Adipocyte (in vitro differentiated cells): ENCODE measurements at regions not wholly inside any gene's neighbourhood (a gene's known extent, or its start where the extent isn't known, plus 50 kb on each side); places are given as distances from the start of the nearest gene placed in this dataset.
"Not testable (repeated sequence)": the region's sequence is repeated elsewhere in the genome, so short reads cannot be mapped to it uniquely, and the experiment has no call there.

Experiments used
- DNase-seq: peaks from one replicate; pipeline ENCODE4 v3.0.0-alpha.2; 2015; ENCODE audit warnings: low read depth
- H3K27me3 ChIP-seq: replicated peaks from 2 replicates; pipeline ENCODE4 v1.7.0; 2013; ENCODE audit warnings: mild to moderate bottlenecking, low read length, moderate library complexity; ENCODE audit not compliant: control insufficient read depth, insufficient read depth
- H3K36me3 ChIP-seq: 2 replicates; pipeline ENCODE4 v1.7.0; 2013; ENCODE audit warnings: low read length, mild to moderate bottlenecking, moderate library complexity; ENCODE audit not compliant: control insufficient read depth, insufficient read depth, severe bottlenecking
- H3K4me1 ChIP-seq: 2 replicates; pipeline ENCODE4 v1.7.0; 2013; ENCODE audit warnings: mild to moderate bottlenecking, low read length, moderate library complexity; ENCODE audit not compliant: control insufficient read depth, insufficient read depth
- H3K4me3 ChIP-seq: 2 replicates; pipeline ENCODE4 v1.7.0; 2013; ENCODE audit warnings: mild to moderate bottlenecking, low read length, moderate library complexity
- H3K9ac ChIP-seq: 2 replicates; pipeline ENCODE4 v1.7.0; 2013; ENCODE audit warnings: mild to moderate bottlenecking, low read length, moderate library complexity
- H3K9me3 ChIP-seq: 2 replicates; pipeline ENCODE4 v1.7.0; 2013; ENCODE audit warnings: mild to moderate bottlenecking, low read length, moderate library complexity; ENCODE audit not compliant: control insufficient read depth

GRCh38 chr1:5611851-5612250 is 380.4 kb downstream of the NPHP4 start:
- H3K4me1 ChIP-seq = peaks cover 5% of the 10 kb centered on the region
- no peak overlapping the region for H3K9ac ChIP-seq
- no peak overlapping the region for H3K4me3 ChIP-seq
- no peaks in the 10 kb centered on the region for H3K36me3 ChIP-seq
- peaks cover 15% of the 10 kb centered on the region for H3K27me3 ChIP-seq
- H3K9me3 ChIP-seq = peaks cover 28% of the 10 kb centered on the region
- DNase-seq = no peak

- Histone ChIP-seq H3K4me3 (no peak overlapping the region), H3K9ac (no peak overlapping the region), H3K36me3 (no peaks in the 10 kb centered on the region), H3K9me3 (peaks cover 28% of the 10 kb centered on the region), H3K4me1 (peaks cover 5% of the 10 kb centered on the region), H3K27me3 (peaks cover 12% of the 10 kb centered on the region)
- DNase-seq = no peak
Observed at GRCh38 chr1:5611431-5611830, 380.8 kb downstream of the NPHP4 start.

- H3K36me3 ChIP-seq = no peaks in the 10 kb centered on the region
- peaks cover 28% of the 10 kb centered on the region for H3K9me3 ChIP-seq
- peaks cover 4% of the 10 kb centered on the region for H3K27me3 ChIP-seq
- peaks cover 5% of the 10 kb centered on the region for H3K4me1 ChIP-seq
- H3K9ac ChIP-seq = no peak overlapping the region
- H3K4me3 ChIP-seq = no peak overlapping the region
- no peak for DNase-seq
Observed at GRCh38 chr1:5610432-5610831, 381.8 kb downstream of the NPHP4 start.

GRCh38 chr1:5603353-5604104 is 388.7 kb downstream of the NPHP4 start:
- Histone ChIP-seq H3K4me1 (no peaks in the 10 kb centered on the region), H3K36me3 (no peaks in the 10 kb centered on the region), H3K9me3 (peaks cover 12% of the 10 kb centered on the region), H3K27me3 (peaks cover 8% of the 10 kb centered on the region), H3K9ac (no peak overlapping the region), H3K4me3 (no peak overlapping the region)
- DNase-seq = no peak

DNA sequence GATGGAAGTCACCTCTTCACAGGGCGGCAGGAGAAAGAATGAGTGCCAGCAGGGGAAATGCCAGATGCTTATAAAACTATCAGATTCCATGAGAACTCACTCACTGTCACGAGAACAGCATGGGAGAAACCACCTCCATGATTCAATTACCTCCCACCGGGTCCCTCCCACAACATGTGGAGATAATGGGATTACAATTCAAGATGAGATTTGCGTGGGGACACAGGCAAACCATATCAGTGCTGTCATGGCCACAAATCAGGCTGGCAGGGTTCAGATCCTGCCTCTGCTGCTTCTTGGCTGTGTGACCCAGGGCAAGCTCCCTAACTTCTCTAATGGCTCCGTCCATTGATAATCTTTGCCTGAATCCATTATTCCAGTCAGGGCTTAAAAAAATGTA is 389.5 kb downstream of the NPHP4 start:
- H3K4me1 ChIP-seq, H3K36me3 ChIP-seq, H3K9ac ChIP-seq, H3K27me3 ChIP-seq, H3K4me3 ChIP-seq, H3K9me3 ChIP-seq, DNase-seq: not testable (repeated sequence)

GRCh38 chr1:5601516-5601915 is 390.7 kb downstream of the NPHP4 start:
- peaks cover 5% of the 10 kb centered on the region for H3K4me1 ChIP-seq
- DNase-seq = no peak
- H3K4me3 ChIP-seq = no peak overlapping the region
- H3K9ac ChIP-seq = no peak overlapping the region
- H3K27me3 ChIP-seq = peaks cover 8% of the 10 kb centered on the region
- no peaks in the 10 kb centered on the region for H3K36me3 ChIP-seq
- no peaks in the 10 kb centered on the region for H3K9me3 ChIP-seq

GRCh38 chr1:5599541-5599940 is 392.7 kb downstream of the NPHP4 start:
- H3K27me3 ChIP-seq = peaks cover 10% of the 10 kb centered on the region
- H3K9ac ChIP-seq = no peak overlapping the region
- peaks cover 5% of the 10 kb centered on the region for H3K4me1 ChIP-seq
- DNase-seq = no peak
- no peaks in the 10 kb centered on the region for H3K9me3 ChIP-seq
- no peak overlapping the region for H3K4me3 ChIP-seq
- no peaks in the 10 kb centered on the region for H3K36me3 ChIP-seq

DNA sequence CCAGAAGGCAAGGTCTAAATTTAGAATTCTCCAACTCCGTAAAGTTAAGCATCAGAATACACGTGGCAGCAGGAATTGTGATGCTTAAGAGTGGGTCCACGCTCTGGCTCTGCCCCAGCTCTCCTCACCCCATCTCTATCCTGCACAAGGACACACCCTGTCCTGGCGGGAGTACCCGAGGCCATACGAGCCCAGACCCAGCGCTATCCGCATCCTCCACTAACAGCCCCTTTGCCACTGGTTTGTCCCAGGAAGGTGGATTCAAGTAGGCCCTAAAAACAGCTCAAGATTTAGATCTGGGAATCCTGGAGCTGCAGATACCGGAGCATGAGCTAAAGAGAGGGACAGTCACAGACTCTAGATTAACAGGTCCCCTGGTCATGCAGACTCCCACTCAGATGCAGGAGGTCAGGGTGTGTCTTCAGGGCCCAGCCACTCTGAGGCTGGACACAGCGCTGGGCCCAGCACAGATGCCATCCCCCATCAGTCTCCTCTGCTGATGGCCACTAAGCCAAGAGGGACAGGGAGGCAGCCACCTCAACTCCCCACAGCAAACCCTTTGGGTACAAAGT is 393.3 kb downstream of the NPHP4 start:
- Histone ChIP-seq H3K27me3 (peaks cover 16% of the 10 kb centered on the region), H3K4me1 (peaks cover 5% of the 10 kb centered on the region), H3K36me3 (no peaks in the 10 kb centered on the region), H3K4me3 (no peak overlapping the region), H3K9me3 (no peaks in the 10 kb centered on the region), H3K9ac (no peak overlapping the region)
- DNase-seq = no peak

- Histone ChIP-seq H3K9ac (no peak overlapping the region), H3K4me1 (peaks cover 5% of the 10 kb centered on the region), H3K4me3 (no peak overlapping the region), H3K27me3 (peaks cover 16% of the 10 kb centered on the region), H3K36me3 (no peaks in the 10 kb centered on the region), H3K9me3 (no peaks in the 10 kb centered on the region)
- DNase-seq = no peak
Observed at GRCh38 chr1:5597991-5598823, 394.0 kb downstream of the NPHP4 start.

GRCh38 chr1:5597171-5597850 is 394.9 kb downstream of the NPHP4 start:
- no peak for DNase-seq
- H3K36me3 ChIP-seq = no peaks in the 10 kb centered on the region
- no peak overlapping the region for H3K9ac ChIP-seq
- H3K9me3 ChIP-seq = no peaks in the 10 kb centered on the region
- no peak overlapping the region for H3K4me3 ChIP-seq
- H3K27me3 ChIP-seq = peaks cover 16% of the 10 kb centered on the region
- H3K4me1 ChIP-seq = peaks cover 5% of the 10 kb centered on the region

DNA sequence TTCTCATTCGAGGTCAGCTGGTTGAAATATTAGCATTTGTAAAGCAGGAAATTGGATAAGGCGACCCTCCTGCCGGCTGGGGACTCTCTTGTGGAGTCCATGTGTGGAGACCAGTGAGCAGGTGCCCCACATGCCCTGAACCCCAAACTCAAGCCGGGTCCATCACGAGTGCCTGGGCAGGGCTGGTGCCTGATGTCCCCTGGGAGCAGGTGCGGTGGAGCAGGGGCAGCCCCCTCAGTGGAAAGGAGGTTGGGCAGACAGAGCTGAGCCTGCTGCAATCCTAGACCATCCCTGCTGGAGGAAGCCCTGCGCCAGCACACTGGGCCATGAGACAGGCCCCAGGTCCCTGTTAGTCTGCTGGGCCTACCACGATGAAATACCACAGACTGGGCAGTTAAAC is 395.6 kb downstream of the NPHP4 start:
- Histone ChIP-seq H3K27me3 (peaks cover 16% of the 10 kb centered on the region), H3K4me1 (peaks cover 5% of the 10 kb centered on the region), H3K4me3 (no peak overlapping the region), H3K36me3 (no peaks in the 10 kb centered on the region), H3K9ac (no peak overlapping the region), H3K9me3 (no peaks in the 10 kb centered on the region)
- no peak for DNase-seq
